Occipital lobe (tissue), 1 donor: ENCODE measurements at regions not wholly inside any gene's neighbourhood (a gene's known extent, or its start where the extent isn't known, plus 50 kb on each side); places are given as distances from the start of the nearest gene placed in this dataset.

Experiments
- DNase-seq: peaks from one replicate; lab custom pipeline; 2025; lab: John Stamatoyannopoulos, UW

GRCh38 chr2:78568782-78569373 lies 456.6 kb upstream of the REG3G start:
- DNase-seq: no peak

GRCh38 chr2:78576409-78576808 lies 449.1 kb upstream of the REG3G start:
- DNase-seq: no peak

- no peak for DNase-seq
Measured at GRCh38 chr2:78585871-78586270, 439.6 kb upstream of the REG3G start.

GRCh38 chr2:78586316-78586715 lies 439.2 kb upstream of the REG3G start:
- no peak for DNase-seq

GRCh38 chr2:78589871-78590270 lies 435.6 kb upstream of the REG3G start:
- no peak for DNase-seq

- DNase-seq: no peak
Measured at GRCh38 chr2:78592491-78592890, 433.0 kb upstream of the REG3G start.

GRCh38 chr2:78601113-78601512 lies 424.4 kb upstream of the REG3G start:
- DNase-seq: no peak

- DNase-seq: no peak
Measured at GRCh38 chr2:78602862-78603261, 422.6 kb upstream of the REG3G start.

- DNase-seq: no peak
Measured at GRCh38 chr2:78606895-78607294, 418.6 kb upstream of the REG3G start.

GRCh38 chr2:78614726-78615125 lies 410.8 kb upstream of the REG3G start:
- no peak for DNase-seq

- DNase-seq: no peak
Measured at GRCh38 chr2:78615956-78616355, 409.5 kb upstream of the REG3G start.

- no peak for DNase-seq
Measured at GRCh38 chr2:78634425-78634824, 391.1 kb upstream of the REG3G start.

GRCh38 chr2:78644854-78645253 lies 380.6 kb upstream of the REG3G start:
- no peak for DNase-seq

- no peak for DNase-seq
Measured at GRCh38 chr2:78646533-78647364, 378.8 kb upstream of the REG3G start.

- no peak for DNase-seq
Measured at GRCh38 chr2:78648558-78648957, 376.9 kb upstream of the REG3G start.

- no peak for DNase-seq
Measured at GRCh38 chr2:78654941-78655340, 370.6 kb upstream of the REG3G start.

- DNase-seq: no peak
Measured at GRCh38 chr2:78676921-78677696, 348.4 kb upstream of the REG3G start.

GRCh38 chr2:78677774-78678173 lies 347.7 kb upstream of the REG3G start:
- no peak for DNase-seq

- DNase-seq: peak; percentile 18
Measured at GRCh38 chr2:78681386-78681785, 344.1 kb upstream of the REG3G start.

GRCh38 chr2:78682781-78683180 lies 342.7 kb upstream of the REG3G start:
- no peak for DNase-seq

GRCh38 chr2:78686625-78687153 lies 338.8 kb upstream of the REG3G start:
- DNase-seq: no peak

GRCh38 chr2:78699696-78700095 lies 325.8 kb upstream of the REG3G start:
- DNase-seq: no peak
